SU-DHL-6 (cell line): ENCODE measurements at regions not wholly inside any gene's neighbourhood (a gene's known extent, or its start where the extent isn't known, plus 50 kb on each side); places are given as distances from the start of the nearest gene placed in this dataset.

Experiments
- H2AFZ ChIP-seq: fragments of 200-600 bp; sonication (generic); 2 replicates; pipeline ENCODE4 v1.6.1; 2014; ENCODE audit warnings: low read depth, mild to moderate bottlenecking, moderate library complexity, mixed read lengths, antibody characterized with exemption, low read length; ENCODE audit not compliant: severe bottlenecking
- H3F3A ChIP-seq: fragments of 200-600 bp; shearing (Covaris generic); 2 replicates; pipeline ENCODE4 v1.6.0; 2016; ENCODE audit warnings: antibody characterized with exemption, mild to moderate bottlenecking; ENCODE audit not compliant: insufficient read depth
- H3K27ac ChIP-seq: fragments of 200-600 bp; sonication (generic); 2 replicates; pipeline ENCODE4 v1.5.1; 2016; ENCODE audit warnings: low read depth, mild to moderate bottlenecking, low read length, moderate library complexity, mixed read lengths
- H3K27me3 ChIP-seq: fragments of 200-600 bp; sonication (generic), shearing (Covaris generic); 2 replicates; pipeline ENCODE4 v1.6.0; 2014; ENCODE audit warnings: mild to moderate bottlenecking, low read length
- H3K36me3 ChIP-seq: fragments of 200-600 bp; sonication (generic); 2 replicates; pipeline ENCODE4 v1.6.1; 2014; ENCODE audit warnings: mild to moderate bottlenecking, low read length, mixed read lengths
- H3K4me2 ChIP-seq: fragments of 300-600, 200-600 bp; shearing (Covaris generic), sonication (generic); 2 replicates; pipeline ENCODE4 v1.6.0; 2014; ENCODE audit warnings: low read length, low read depth, mild to moderate bottlenecking; ENCODE audit not compliant: poor library complexity, severe bottlenecking
- H3K4me3 ChIP-seq: fragments of 200-600 bp; sonication (generic); 2 replicates; pipeline ENCODE4 v1.5.1; 2014; ENCODE audit warnings: antibody characterized with exemption, low read length, mild to moderate bottlenecking, mixed read lengths; ENCODE audit not compliant: insufficient read depth, poor library complexity, severe bottlenecking
- H3K79me2 ChIP-seq: fragments of 200-600 bp; sonication (generic); 2 replicates; pipeline ENCODE4 v1.6.1; 2014; ENCODE audit warnings: mild to moderate bottlenecking, low read length, moderate library complexity; ENCODE audit not compliant: insufficient read depth
- H3K9ac ChIP-seq: fragments of 200-600 bp; sonication (generic); 2 replicates; pipeline ENCODE4 v1.7.0; 2014; ENCODE audit warnings: mild to moderate bottlenecking, low read length
- H3K9me2 ChIP-seq: fragments of 200-600 bp; sonication (generic); replicated peaks from 2 replicates; pipeline ENCODE4 v1.6.1; 2014; ENCODE audit warnings: low read length; ENCODE audit not compliant: insufficient read depth
- H3K9me3 ChIP-seq: fragments of 200-600 bp; sonication (generic); 2 replicates; pipeline ENCODE4 v1.6.1; 2014; ENCODE audit warnings: low read length, mixed read lengths; ENCODE audit not compliant: insufficient read depth
- H4K20me1 ChIP-seq: fragments of 200-600 bp; sonication (generic); 2 replicates; pipeline ENCODE4 v1.6.1; 2014; ENCODE audit warnings: low read depth, mild to moderate bottlenecking, antibody characterized with exemption, low read length, moderate library complexity, mixed read lengths
- EZH2phosphoT487 ChIP-seq: fragments of 200-600 bp; sonication (generic), shearing (Covaris generic); conservative IDR thresholded peaks from 2 replicates; pipeline ENCODE4 v1.6.1; 2018; ENCODE audit warnings: mild to moderate bottlenecking, antibody characterized with exemption, low read length, moderate library complexity, mixed read lengths
- TF ChIP-seq, protein P1 (sequence below): fragments of 200-600 bp; sonication (generic); IDR thresholded peaks from one replicate; pipeline ENCODE4 v1.5.1; 2017; ENCODE audit warnings: antibody characterized with exemption, mild to moderate bottlenecking, low read length, moderate library complexity; ENCODE audit not compliant: insufficient read depth, poor library complexity, severe bottlenecking

DNA sequence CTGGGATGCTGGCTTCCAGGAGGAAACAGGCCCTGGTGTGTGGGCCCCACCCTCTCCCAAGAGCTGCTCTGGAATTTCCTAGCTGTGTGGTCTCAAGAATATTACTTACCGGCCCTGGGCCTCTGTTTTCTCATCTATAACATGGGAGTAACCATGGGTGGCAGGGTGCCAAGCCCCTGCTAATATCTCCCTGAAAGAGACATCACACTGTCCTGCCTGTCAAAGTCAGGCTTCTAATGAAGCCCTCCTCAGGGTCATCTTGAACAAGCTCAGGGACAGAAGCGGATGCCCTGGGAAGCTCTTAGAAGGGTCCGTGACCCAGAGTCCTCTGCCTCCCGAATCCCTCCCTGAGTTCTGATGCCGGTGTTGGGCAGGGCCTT lies 173.2 kb upstream of the HDAC4 start:
- Histone ChIP-seq H4K20me1 (no peaks in the 10 kb centered on the region), H3K4me2 (no peak overlapping the region), H3K27me3 (no peaks in the 10 kb centered on the region; the same call in 1 of the 2 replicates), H3K36me3 (no peaks in the 10 kb centered on the region), H3F3A (no peaks in the 10 kb centered on the region), H3K9ac (no peak overlapping the region), H3K9me2 (no peaks in the 10 kb centered on the region), H2AFZ (no peak overlapping the region), H3K27ac (no peak overlapping the region), H3K4me3 (no peak overlapping the region), H3K79me2 (no peaks in the 10 kb centered on the region), H3K9me3 (no peaks in the 10 kb centered on the region)
- TF ChIP-seq EZH2phosphoT487 = no peak
- TF ChIP-seq, protein P1, sequence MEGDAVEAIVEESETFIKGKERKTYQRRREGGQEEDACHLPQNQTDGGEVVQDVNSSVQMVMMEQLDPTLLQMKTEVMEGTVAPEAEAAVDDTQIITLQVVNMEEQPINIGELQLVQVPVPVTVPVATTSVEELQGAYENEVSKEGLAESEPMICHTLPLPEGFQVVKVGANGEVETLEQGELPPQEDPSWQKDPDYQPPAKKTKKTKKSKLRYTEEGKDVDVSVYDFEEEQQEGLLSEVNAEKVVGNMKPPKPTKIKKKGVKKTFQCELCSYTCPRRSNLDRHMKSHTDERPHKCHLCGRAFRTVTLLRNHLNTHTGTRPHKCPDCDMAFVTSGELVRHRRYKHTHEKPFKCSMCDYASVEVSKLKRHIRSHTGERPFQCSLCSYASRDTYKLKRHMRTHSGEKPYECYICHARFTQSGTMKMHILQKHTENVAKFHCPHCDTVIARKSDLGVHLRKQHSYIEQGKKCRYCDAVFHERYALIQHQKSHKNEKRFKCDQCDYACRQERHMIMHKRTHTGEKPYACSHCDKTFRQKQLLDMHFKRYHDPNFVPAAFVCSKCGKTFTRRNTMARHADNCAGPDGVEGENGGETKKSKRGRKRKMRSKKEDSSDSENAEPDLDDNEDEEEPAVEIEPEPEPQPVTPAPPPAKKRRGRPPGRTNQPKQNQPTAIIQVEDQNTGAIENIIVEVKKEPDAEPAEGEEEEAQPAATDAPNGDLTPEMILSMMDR = no peak

DNA sequence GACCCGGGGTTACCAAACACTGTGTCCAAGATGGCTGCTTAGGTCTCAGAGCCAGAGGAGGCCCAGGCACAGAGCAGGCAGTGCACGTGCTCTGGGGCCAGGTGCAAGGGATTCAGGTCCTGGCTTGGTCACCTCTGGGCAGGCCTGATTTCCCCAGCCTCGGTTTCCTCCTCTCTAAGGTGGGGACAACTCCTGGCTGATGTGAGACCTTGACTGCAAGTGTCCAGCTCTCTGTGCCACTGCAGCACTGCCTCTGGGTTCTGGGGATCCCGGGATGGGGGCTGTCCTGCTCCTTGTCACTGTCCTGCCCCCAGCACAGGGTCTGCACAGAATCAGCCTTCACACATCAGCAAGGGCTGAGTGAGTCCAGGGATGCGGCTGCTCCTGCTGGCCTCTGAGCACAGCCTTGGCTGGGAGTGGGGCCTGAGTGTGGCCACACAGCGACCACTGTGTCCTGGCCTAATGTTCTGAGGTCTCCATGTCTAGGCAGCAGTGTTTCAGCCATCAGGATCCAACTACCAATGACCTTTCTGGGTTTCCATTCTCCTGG lies 170.2 kb upstream of the HDAC4 start:
- no peak overlapping the region for H2AFZ ChIP-seq
- TF ChIP-seq, protein P1 = no peak
- TF ChIP-seq EZH2phosphoT487 = no peak
- no peak overlapping the region for H3K4me3 ChIP-seq
- H3K27me3 ChIP-seq = no peaks in the 10 kb centered on the region
- no peak overlapping the region for H3K4me2 ChIP-seq
- H3K9me2 ChIP-seq = no peaks in the 10 kb centered on the region
- H3F3A ChIP-seq = no peaks in the 10 kb centered on the region
- no peaks in the 10 kb centered on the region for H4K20me1 ChIP-seq
- H3K9ac ChIP-seq = no peak overlapping the region
- H3K36me3 ChIP-seq = no peaks in the 10 kb centered on the region
- no peak overlapping the region for H3K27ac ChIP-seq
- H3K9me3 ChIP-seq = no peaks in the 10 kb centered on the region
- H3K79me2 ChIP-seq = no peaks in the 10 kb centered on the region

DNA sequence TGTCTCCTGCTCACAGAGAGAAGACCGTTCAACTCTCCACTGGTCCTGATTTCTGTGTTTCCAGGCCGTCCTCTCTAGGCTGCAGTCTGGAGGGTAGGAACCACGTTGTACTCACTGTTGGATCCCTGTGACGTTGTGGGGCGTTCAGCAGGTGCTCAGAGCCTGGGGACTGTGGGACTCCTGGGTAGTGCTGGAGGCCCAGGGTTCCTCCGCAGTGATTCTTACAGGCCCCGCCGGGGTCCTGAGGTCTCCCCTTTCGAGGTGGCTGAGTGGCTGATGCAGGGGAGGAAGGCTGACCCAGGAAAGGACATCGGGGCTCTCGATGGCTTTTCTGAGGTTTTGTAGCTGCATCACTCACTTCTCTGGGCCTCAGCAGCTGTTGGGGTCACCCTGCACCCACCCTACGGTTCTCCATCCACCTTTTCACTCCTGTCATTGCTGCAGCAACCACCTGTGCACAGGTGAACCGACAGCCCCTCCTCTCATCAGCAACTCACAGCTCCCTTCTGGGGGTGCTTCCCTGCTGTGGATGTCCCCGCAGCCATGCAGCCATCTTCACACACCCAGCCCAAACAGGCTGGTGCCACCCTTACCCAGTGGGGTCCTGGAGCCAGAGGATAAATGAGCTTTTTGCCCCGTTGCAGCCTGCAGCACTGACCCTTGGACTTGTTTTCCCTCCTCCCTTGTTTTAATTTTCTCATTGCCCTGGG lies 169.6 kb upstream of the HDAC4 start:
- H3K4me2 ChIP-seq = no peak overlapping the region
- H3K79me2 ChIP-seq = no peaks in the 10 kb centered on the region
- H3K27ac ChIP-seq = no peak overlapping the region
- no peaks in the 10 kb centered on the region for H3F3A ChIP-seq
- no peaks in the 10 kb centered on the region for H4K20me1 ChIP-seq
- H2AFZ ChIP-seq = no peak overlapping the region
- H3K9me3 ChIP-seq = no peaks in the 10 kb centered on the region
- TF ChIP-seq EZH2phosphoT487 = no peak
- TF ChIP-seq, protein P1 = no peak
- no peaks in the 10 kb centered on the region for H3K36me3 ChIP-seq
- no peaks in the 10 kb centered on the region for H3K27me3 ChIP-seq
- H3K4me3 ChIP-seq = no peak overlapping the region
- no peak overlapping the region for H3K9ac ChIP-seq
- no peaks in the 10 kb centered on the region for H3K9me2 ChIP-seq
